IMR-90 (cell line): ENCODE measurements at regions not wholly inside any gene's neighbourhood (a gene's known extent, or its start where the extent isn't known, plus 50 kb on each side); places are given as distances from the start of the nearest gene placed in this dataset.

ENCODE experiments used
- ATAC-seq: fragments of 200-7000 bp; cut with Tn5 transposase; 2 replicates; pipeline ENCODE4 v1.9.1; 2020; ENCODE audit warnings: low read depth, mild to moderate bottlenecking, moderate library complexity
- BruUV-seq: library from RNA; stranded (reverse); fragments of 400-500 nt; replicated peaks from 2 replicates; lab custom pipeline; 2021; lab: Mats Ljungman, UMichigan
- CTCF ChIA-PET: fragments of 300-600 bp; formaldehyde crosslinking; extraction: SDS; loops from one replicate; lab custom pipeline; 2021; ENCODE audit warnings: antibody characterized with exemption; lab: Yijun Ruan, JAX
- POLR2A ChIA-PET: fragments of 300-600 bp; sonication (Branson Sonifier 250); formaldehyde crosslinking; loops from one replicate; lab custom pipeline; 2022; ENCODE audit warnings: antibody characterized with exemption; ENCODE audit not compliant: unreplicated experiment; lab: Charles Lee
- DNase-seq: peaks from one replicate; pipeline ENCODE4 v3.0.0; 2013
- H2AFZ ChIP-seq: replicated peaks from 2 replicates; pipeline ENCODE3; 2013; ENCODE audit warnings: low read length, mild to moderate bottlenecking; ENCODE audit not compliant: poor library complexity
- H2AK5ac ChIP-seq: 2 replicates; pipeline ENCODE4 v1.6.1; 2013; ENCODE audit warnings: low read depth, low read length, inconsistent platforms
- H2AK9ac ChIP-seq: replicated peaks from 2 replicates; pipeline ENCODE3; 2013; ENCODE audit warnings: mild to moderate bottlenecking, low read depth, low read length, moderate library complexity; ENCODE audit not compliant: poor library complexity
- H2BK120ac ChIP-seq: 2 replicates; pipeline ENCODE4 v1.6.1; 2013; ENCODE audit warnings: low read depth, low read length, inconsistent platforms
- H2BK15ac ChIP-seq: 3 replicates; pipeline ENCODE4 v1.6.1; 2013; ENCODE audit warnings: low read depth, low read length, inconsistent platforms
- H2BK20ac ChIP-seq: 2 replicates; pipeline ENCODE4 v1.6.1; 2013; ENCODE audit warnings: low read depth, mild to moderate bottlenecking, inconsistent platforms, low read length, moderate library complexity
- H2BK5ac ChIP-seq: 2 replicates; pipeline ENCODE4 v1.6.1; 2013; ENCODE audit warnings: mild to moderate bottlenecking, low read depth, low read length, inconsistent platforms; ENCODE audit not compliant: poor library complexity, severe bottlenecking
- H3K14ac ChIP-seq: replicated peaks from 2 replicates; pipeline ENCODE4 v1.6.1; 2013; ENCODE audit warnings: low read depth, low read length, inconsistent platforms
- H3K18ac ChIP-seq: 2 replicates; pipeline ENCODE4 v1.6.1; 2013; ENCODE audit warnings: low read depth, low read length, control low read depth
- H3K23ac ChIP-seq: 2 replicates; pipeline ENCODE4 v1.6.1; 2013; ENCODE audit warnings: low read depth, low read length, inconsistent platforms
- H3K27ac ChIP-seq: 2 replicates; pipeline ENCODE4 v1.5.1; 2013; ENCODE audit warnings: mild to moderate bottlenecking, control low read depth, low read length; ENCODE audit not compliant: insufficient read depth
- H3K27me3 ChIP-seq: 2 replicates; pipeline ENCODE4 v1.6.1; 2013; ENCODE audit warnings: low read length; ENCODE audit not compliant: control insufficient read depth, insufficient read depth
- H3K36me3 ChIP-seq: 2 replicates; pipeline ENCODE4 v1.6.1; 2013; ENCODE audit warnings: low read length, mixed read lengths; ENCODE audit not compliant: control insufficient read depth, insufficient read depth
- H3K4ac ChIP-seq: 2 replicates; pipeline ENCODE4 v1.6.1; 2013; ENCODE audit warnings: low read depth, low read length, inconsistent platforms
- H3K4me1 ChIP-seq: 2 replicates; pipeline ENCODE4 v1.6.1; 2013; ENCODE audit warnings: low read length, mixed read lengths; ENCODE audit not compliant: control insufficient read depth, insufficient read depth
- H3K4me2 ChIP-seq: 2 replicates; pipeline ENCODE4 v1.6.1; 2013; ENCODE audit warnings: low read depth, mild to moderate bottlenecking, control low read depth, low read length, moderate library complexity
- H3K4me3 ChIP-seq: 2 replicates; pipeline ENCODE4 v1.5.1; 2013; ENCODE audit warnings: low read depth, mild to moderate bottlenecking, control low read depth, low read length, moderate library complexity; ENCODE audit not compliant: insufficient read depth
- H3K56ac ChIP-seq: 2 replicates; pipeline ENCODE4 v1.6.1; 2013; ENCODE audit warnings: low read length, inconsistent platforms; ENCODE audit not compliant: insufficient read depth; ENCODE audit errors: extremely low read depth
- H3K79me1 ChIP-seq, 2 experiments: 2 replicates each; pipeline ENCODE4 v1.6.1; 2013; ENCODE audit warnings: low read length in 2 of 2, inconsistent platforms in 1 of 2, low read depth in 1 of 2
- H3K9ac ChIP-seq: 2 replicates; pipeline ENCODE4 v1.6.1; 2013; ENCODE audit warnings: low read depth, low read length, control low read depth
- H3K9me1 ChIP-seq: 2 replicates; pipeline ENCODE4 v1.6.1; 2013; ENCODE audit warnings: low read length, inconsistent platforms; ENCODE audit not compliant: insufficient read depth
- H3K9me3 ChIP-seq: 2 replicates; pipeline ENCODE4 v1.6.1; 2013; ENCODE audit warnings: low read length; ENCODE audit not compliant: control insufficient read depth, insufficient read depth
- H4K20me1 ChIP-seq: 2 replicates; pipeline ENCODE4 v1.6.1; 2013; ENCODE audit warnings: low read length, inconsistent platforms; ENCODE audit not compliant: insufficient read depth
- H4K5ac ChIP-seq: 2 replicates; pipeline ENCODE4 v1.6.1; 2013; ENCODE audit warnings: mild to moderate bottlenecking, low read depth, low read length, control low read depth
- H4K8ac ChIP-seq, 2 experiments: 2 replicates each; pipeline ENCODE4 v1.6.1; 2013; ENCODE audit warnings: low read depth in 2 of 2, low read length in 2 of 2, control low read depth in 1 of 2, inconsistent platforms in 1 of 2
- H4K91ac ChIP-seq: 2 replicates; pipeline ENCODE4 v1.6.1; 2013; ENCODE audit warnings: low read depth, low read length, inconsistent platforms; ENCODE audit not compliant: insufficient read depth
- POLR2A ChIP-seq: IDR thresholded peaks from 2 replicates; pipeline ENCODE4 v1.6.1; 2012; ENCODE audit warnings: mild to moderate bottlenecking, low read depth, low read length
- RAD21 ChIP-seq: IDR thresholded peaks from 2 replicates; pipeline ENCODE4 v1.6.1; 2012; ENCODE audit warnings: low read length, improper control_type of control experiment
- RCOR1 ChIP-seq: IDR thresholded peaks from 2 replicates; pipeline ENCODE4 v1.6.1; 2012; ENCODE audit warnings: mild to moderate bottlenecking, low read length, improper control_type of control experiment; ENCODE audit not compliant: insufficient replicate concordance
- SMC3 ChIP-seq: fragments of 150-350 bp; IDR thresholded peaks from 2 replicates; pipeline ENCODE4 v1.6.1; 2016; ENCODE audit warnings: low read depth, mild to moderate bottlenecking, antibody characterized with exemption, low read length, moderate library complexity
- WGBS, 2 experiments: methylation state at CpG; one replicate each; pipeline versions ENCODE4 v1.1.5 to v1.1.7; 2013; ENCODE audit warnings: missing lambda C conversion rate in 2 of 2; ENCODE audit not compliant: insufficient read length in 1 of 2; ENCODE audit errors: extremely low coverage in 2 of 2; 5-methylcytosine and 5-hydroxymethylcytosine counted together
- dilution Hi-C: fragments of 300-500 bp; cut with HindIII; formaldehyde crosslinking; loops from one replicate; pipeline ENCODE4 v1.14.3; 2018; ENCODE audit warnings: low sequenced_read_pairs; ENCODE audit not compliant: unreplicated experiment
- in situ Hi-C: fragments of 300-500 bp; cut with MboI; formaldehyde crosslinking; loops from 3 replicates; pipeline ENCODE4 v1.14.3; 2019; ENCODE audit warnings: low sequenced_read_pairs, inconsistent platforms, mixed read lengths
- intact Hi-C: fragments of 100-400 bp; cut with micrococcal nuclease; formaldehyde crosslinking; loops from 2 replicates; pipeline ENCODE4 v1.10.0; 2022
- TF ChIP-seq, protein P1 (sequence below): conservative IDR thresholded peaks from 2 replicates; pipeline ENCODE4 v1.5.1; 2012; ENCODE audit warnings: mild to moderate bottlenecking, low read depth, low read length, improper control_type of control experiment

DNA sequence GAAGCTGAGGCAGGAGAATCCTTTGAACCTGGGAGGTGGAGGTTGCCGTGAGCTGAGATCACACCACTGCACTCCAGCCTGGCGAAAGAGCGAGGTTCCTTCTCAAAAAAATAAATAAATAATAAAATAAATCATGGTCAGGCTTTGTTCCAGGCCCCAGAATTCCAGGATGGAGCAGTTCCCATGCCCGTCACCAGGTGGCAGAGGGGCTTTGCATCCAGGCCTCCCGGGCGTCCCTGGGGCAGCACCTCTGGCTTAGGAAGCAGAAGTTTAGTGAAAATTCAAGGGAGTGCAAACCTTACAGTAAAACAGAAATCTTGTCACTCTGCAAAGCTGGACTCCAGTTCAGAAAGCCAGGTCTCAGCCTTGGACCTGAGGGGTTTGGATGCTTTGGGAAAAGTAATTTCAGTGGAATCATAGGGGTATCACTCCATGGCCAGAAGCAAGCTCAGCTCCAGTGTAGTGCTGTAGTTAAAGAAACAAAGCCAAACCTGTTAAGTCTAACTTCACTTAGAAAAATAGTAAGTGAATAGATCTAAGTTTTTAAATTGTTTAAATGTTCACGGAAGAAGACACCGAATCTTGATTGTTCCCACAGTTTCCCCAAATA is 512.7 kb downstream of the CMPK2 start:
- Histone ChIP-seq H2BK5ac (no peak overlapping the region), H2AK9ac (no peak overlapping the region), H4K91ac (0 out of 2 replicates have a peak overlapping the region, but pooled peaks have one; percentile 36), H2BK120ac (0 out of 2 replicates have a peak overlapping the region, but pooled peaks have one; percentile 35), H3K36me3 (no peaks in the 10 kb centered on the region), H3K4me2 (no peak overlapping the region), H4K5ac (no peak overlapping the region), H3K56ac (peak overlapping the region; percentile 46; the same call in 1 of the 2 replicates), H2BK15ac (no peak overlapping the region; the same call in 2 of the 3 replicates), H3K14ac (no peak overlapping the region), H3K9ac (no peak overlapping the region), H2AK5ac (no peak overlapping the region), H3K79me1 (no peaks in the 10 kb centered on the region), H3K27ac (no peak overlapping the region), H3K27me3 (no peaks in the 10 kb centered on the region), H3K23ac (no peak overlapping the region), H4K8ac (no peak overlapping the region), H4K20me1 (no peaks in the 10 kb centered on the region), H3K4me1 (no peaks in the 10 kb centered on the region), H3K9me3 (no peaks in the 10 kb centered on the region), H3K4me3 (no peak overlapping the region), H3K9me1 (no peaks in the 10 kb centered on the region), H2AFZ (peak overlapping the region; percentile 47), H3K18ac (peak overlapping the region; percentile 51; the same call in 1 of the 2 replicates), H3K4ac (no peak overlapping the region), H2BK20ac (peak overlapping the region; percentile 65; the same call in 1 of the 2 replicates)
- ATAC-seq (peak; percentile 99), DNase-seq (peak; percentile 58)
- no peak for TF ChIP-seq RCOR1
- 0 out of 2 replicates have a peak, but pooled peaks have one; percentile 20 for TF ChIP-seq POLR2A
- TF ChIP-seq RAD21: peak; percentile 79
- TF ChIP-seq SMC3: peak; percentile 93
- TF ChIP-seq, protein P1, sequence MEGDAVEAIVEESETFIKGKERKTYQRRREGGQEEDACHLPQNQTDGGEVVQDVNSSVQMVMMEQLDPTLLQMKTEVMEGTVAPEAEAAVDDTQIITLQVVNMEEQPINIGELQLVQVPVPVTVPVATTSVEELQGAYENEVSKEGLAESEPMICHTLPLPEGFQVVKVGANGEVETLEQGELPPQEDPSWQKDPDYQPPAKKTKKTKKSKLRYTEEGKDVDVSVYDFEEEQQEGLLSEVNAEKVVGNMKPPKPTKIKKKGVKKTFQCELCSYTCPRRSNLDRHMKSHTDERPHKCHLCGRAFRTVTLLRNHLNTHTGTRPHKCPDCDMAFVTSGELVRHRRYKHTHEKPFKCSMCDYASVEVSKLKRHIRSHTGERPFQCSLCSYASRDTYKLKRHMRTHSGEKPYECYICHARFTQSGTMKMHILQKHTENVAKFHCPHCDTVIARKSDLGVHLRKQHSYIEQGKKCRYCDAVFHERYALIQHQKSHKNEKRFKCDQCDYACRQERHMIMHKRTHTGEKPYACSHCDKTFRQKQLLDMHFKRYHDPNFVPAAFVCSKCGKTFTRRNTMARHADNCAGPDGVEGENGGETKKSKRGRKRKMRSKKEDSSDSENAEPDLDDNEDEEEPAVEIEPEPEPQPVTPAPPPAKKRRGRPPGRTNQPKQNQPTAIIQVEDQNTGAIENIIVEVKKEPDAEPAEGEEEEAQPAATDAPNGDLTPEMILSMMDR: peak; percentile 80
- CTCF ChIA-PET: interaction anchor here (0.6 to 1.9 kb wide), 13 partner anchors 12 to 1922 kb away, joined by 3 to 9 read pairs (median 3); no protein-coding TSS in a partner anchor
- WGBS, 2 experiments: no CpG with 5 or more reads among the region's 8 CpGs
- POLR2A ChIA-PET: no interaction called here
- intact Hi-C loops: loop anchor here (1.0 to 5.0 kb wide), 4 partner anchors 169 to 474 kb away; no protein-coding TSS in a partner anchor
- dilution Hi-C loops: no loop called here
- no TSS peak for BruUV-seq
- in situ Hi-C loops: loop anchor here (5.0 kb wide), 1 partner anchor 424 kb away; no protein-coding TSS in a partner anchor
